ENCODE measurements at regions not wholly inside any gene's neighbourhood (a gene's known extent, or its start where the extent isn't known, plus 50 kb on each side); places are given as distances from the start of the nearest gene placed in this dataset.

DNA sequence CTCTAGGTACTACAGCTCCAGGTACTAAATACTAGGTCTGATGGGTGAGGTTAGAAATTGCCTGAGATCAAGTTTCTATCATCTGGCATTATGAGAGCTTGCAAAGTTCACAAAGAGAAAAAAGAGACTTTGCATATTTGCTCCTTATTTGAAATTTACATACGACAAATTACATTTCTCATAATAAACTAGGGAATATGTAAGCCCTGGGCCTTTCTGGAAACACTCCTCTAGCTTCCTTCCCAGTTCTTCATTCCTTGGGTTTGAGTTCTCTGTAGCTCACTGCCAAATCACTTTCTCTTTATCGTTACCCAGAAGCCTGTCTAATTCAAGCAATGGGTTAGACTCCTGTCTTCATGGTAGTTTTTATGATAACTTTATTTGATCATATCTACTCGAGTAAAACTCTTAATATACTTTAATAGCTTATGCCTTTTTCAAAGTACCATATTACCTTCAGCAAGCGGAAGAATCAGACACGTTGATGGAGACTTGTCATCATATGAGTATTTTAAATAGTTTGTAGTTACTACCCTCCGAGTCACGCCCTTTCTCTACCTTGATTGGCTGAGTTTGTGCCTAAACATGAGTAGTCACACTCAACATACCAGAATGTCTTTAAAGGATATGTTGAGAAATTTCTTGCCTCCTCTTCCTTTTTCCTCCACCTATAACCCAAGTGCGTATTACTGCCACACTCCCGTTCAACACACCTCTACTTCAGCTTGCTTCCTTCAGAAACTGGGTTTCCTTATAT lies 150.5 kb downstream of the DKK1 start:
- Histone ChIP-seq H3K27me3 (no peaks in the 10 kb centered on the region), H3K36me3 (no peaks in the 10 kb centered on the region), H3K9me3 (no peaks in the 10 kb centered on the region), H3K4me1 (no peaks in the 10 kb centered on the region), H3K27ac (no peak overlapping the region), H3K4me3 (no peak overlapping the region)
- intact Hi-C loops (cut with DNase I): no loop called here
- no peak for DNase-seq (ENCODE audit: extremely low spot score in 2 of 2)
- no peak for TF ChIP-seq POLR2A (IDR thresholded peaks at IDR 0.05)
- TF ChIP-seq POLR2AphosphoS5 (IDR thresholded peaks at IDR 0.05; ENCODE audit: insufficient read depth in 1 of 2, low read depth in 1 of 2): no peak
- TF ChIP-seq, protein P1, sequence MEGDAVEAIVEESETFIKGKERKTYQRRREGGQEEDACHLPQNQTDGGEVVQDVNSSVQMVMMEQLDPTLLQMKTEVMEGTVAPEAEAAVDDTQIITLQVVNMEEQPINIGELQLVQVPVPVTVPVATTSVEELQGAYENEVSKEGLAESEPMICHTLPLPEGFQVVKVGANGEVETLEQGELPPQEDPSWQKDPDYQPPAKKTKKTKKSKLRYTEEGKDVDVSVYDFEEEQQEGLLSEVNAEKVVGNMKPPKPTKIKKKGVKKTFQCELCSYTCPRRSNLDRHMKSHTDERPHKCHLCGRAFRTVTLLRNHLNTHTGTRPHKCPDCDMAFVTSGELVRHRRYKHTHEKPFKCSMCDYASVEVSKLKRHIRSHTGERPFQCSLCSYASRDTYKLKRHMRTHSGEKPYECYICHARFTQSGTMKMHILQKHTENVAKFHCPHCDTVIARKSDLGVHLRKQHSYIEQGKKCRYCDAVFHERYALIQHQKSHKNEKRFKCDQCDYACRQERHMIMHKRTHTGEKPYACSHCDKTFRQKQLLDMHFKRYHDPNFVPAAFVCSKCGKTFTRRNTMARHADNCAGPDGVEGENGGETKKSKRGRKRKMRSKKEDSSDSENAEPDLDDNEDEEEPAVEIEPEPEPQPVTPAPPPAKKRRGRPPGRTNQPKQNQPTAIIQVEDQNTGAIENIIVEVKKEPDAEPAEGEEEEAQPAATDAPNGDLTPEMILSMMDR (IDR thresholded peaks at IDR 0.05): no peak

DNA sequence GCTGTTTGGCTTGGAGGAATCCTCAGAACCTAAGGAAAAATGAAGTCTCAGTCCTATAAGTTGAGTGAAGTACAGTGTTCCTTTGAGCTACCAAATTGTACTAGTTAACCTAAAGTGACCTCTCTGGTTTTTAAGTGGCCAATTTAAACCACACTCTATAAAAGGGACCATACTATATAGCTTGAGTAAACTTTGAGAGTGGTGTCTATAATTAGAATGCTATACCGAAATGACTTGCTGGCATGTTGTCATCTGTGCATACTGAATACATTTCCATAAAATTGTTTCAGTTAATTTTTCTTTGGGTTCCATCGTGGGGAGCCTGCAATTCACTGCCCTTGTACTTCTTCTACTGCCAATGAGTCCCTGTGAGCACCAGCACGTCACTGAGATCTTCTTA lies 151.1 kb downstream of the DKK1 start:
- Histone ChIP-seq H3K4me1 (no peaks in the 10 kb centered on the region), H3K27me3 (no peaks in the 10 kb centered on the region), H3K9me3 (no peaks in the 10 kb centered on the region), H3K4me3 (no peak overlapping the region), H3K36me3 (no peaks in the 10 kb centered on the region), H3K27ac (no peak overlapping the region)
- intact Hi-C loops (cut with DNase I): no loop called here
- DNase-seq (ENCODE audit: extremely low spot score in 2 of 2): no peak
- no peak for TF ChIP-seq POLR2AphosphoS5 (IDR thresholded peaks at IDR 0.05; ENCODE audit: insufficient read depth in 1 of 2, low read depth in 1 of 2)
- TF ChIP-seq POLR2A (IDR thresholded peaks at IDR 0.05): no peak
- TF ChIP-seq, protein P1 (IDR thresholded peaks at IDR 0.05): no peak

DNA sequence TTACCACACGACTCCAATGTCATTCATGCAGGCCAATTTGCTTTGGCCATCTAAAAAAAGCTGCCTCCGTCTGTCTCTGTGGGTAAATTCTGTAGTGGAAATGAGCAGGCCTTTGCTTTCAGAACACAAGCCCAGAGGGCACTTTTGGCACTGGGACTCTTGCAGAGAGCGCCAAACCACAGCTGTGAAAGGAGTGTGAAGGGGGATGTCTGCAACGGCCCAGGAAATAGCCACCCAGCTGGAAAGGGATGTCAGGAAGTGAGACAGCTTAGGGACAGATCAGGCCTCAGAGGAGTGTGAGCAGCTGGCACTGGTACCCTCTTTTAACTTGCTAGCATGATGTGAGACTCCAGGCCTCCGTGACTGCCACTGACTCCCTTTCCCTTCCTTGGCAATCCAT lies 152.4 kb downstream of the DKK1 start:
- intact Hi-C loops (cut with DNase I): no loop called here
- Histone ChIP-seq H3K27me3 (no peaks in the 10 kb centered on the region), H3K9me3 (no peaks in the 10 kb centered on the region), H3K36me3 (no peaks in the 10 kb centered on the region), H3K4me3 (no peak overlapping the region), H3K4me1 (no peaks in the 10 kb centered on the region), H3K27ac (no peak overlapping the region)
- TF ChIP-seq POLR2A (IDR thresholded peaks at IDR 0.05): no peak
- TF ChIP-seq POLR2AphosphoS5 (IDR thresholded peaks at IDR 0.05; ENCODE audit: insufficient read depth in 1 of 2, low read depth in 1 of 2): no peak
- TF ChIP-seq, protein P1 (IDR thresholded peaks at IDR 0.05): no peak
- no peak for DNase-seq (ENCODE audit: extremely low spot score in 2 of 2)

DNA sequence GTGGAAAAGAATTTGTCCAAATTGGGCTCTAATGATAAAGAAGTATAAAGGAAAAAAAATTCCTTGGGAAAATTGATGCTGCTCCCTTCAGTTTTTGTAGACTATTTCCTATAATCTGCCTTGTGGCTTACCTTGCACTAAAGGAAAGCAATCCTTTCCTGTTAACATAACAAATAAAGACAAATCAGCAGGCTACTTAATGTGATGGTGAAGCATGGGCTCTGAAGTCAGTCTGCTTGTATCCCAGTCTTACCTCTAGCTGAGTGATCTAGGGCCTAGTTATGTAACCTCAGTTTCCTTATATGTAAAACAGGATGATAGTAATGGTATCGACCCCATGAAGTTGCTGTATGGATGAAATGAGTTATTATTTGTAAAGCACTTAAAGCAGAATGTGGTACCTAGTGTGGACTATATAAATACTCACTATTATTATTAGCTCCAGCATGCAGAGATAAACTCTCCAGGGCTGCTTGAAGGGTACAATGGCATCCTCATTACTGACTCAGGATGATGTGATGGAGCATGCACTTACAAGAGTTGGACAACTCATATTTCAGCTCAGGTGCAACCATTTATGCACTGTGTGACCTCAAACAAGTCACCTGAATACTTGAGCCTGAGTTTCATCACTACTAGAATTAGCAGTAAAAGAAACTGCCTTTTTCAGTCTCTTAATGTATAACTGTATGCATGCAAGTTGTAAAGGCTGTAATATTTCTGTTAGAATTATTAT lies 156.1 kb downstream of the DKK1 start:
- no peak overlapping the region for H3K4me3 ChIP-seq
- H3K27ac ChIP-seq: no peak overlapping the region
- H3K36me3 ChIP-seq: no peaks in the 10 kb centered on the region
- H3K27me3 ChIP-seq: no peaks in the 10 kb centered on the region
- H3K4me1 ChIP-seq: no peaks in the 10 kb centered on the region
- intact Hi-C loops (cut with DNase I): no loop called here
- TF ChIP-seq POLR2AphosphoS5 (IDR thresholded peaks at IDR 0.05; ENCODE audit: insufficient read depth in 1 of 2, low read depth in 1 of 2) (no peak), POLR2A (IDR thresholded peaks at IDR 0.05) (no peak)
- TF ChIP-seq, protein P1 (IDR thresholded peaks at IDR 0.05): no peak
- DNase-seq (ENCODE audit: extremely low spot score in 2 of 2): no peak
- no peaks in the 10 kb centered on the region for H3K9me3 ChIP-seq

All from vagina (tissue), 2 donors.